Keratinocyte (primary cell): ENCODE measurements at regions not wholly inside any gene's neighbourhood (a gene's known extent, or its start where the extent isn't known, plus 50 kb on each side); places are given as distances from the start of the nearest gene placed in this dataset.

ENCODE experiments used
- DNase-seq: peaks from one replicate; pipeline ENCODE4 v3.0.0-alpha.2; 2011; ENCODE audit warnings: low read depth, missing footprints, low spot score
- FAIRE-seq: peaks from 2 replicates; lab custom pipeline; 2011; peaks lifted over from hg19 to GRCh38; lab: Jason Lieb, UNC
- H2AFZ ChIP-seq: 2 replicates; pipeline ENCODE4 v1.6.0; 2012; ENCODE audit warnings: low read length, control low read depth, inconsistent platforms; ENCODE audit not compliant: control insufficient read depth
- H3K27ac ChIP-seq: 2 replicates; pipeline ENCODE4 v1.5.1; 2011; ENCODE audit warnings: low read length; ENCODE audit not compliant: control insufficient read depth, insufficient read depth
- H3K27me3 ChIP-seq: 3 replicates; pipeline ENCODE4 v1.6.0; 2011; ENCODE audit warnings: low read length; ENCODE audit not compliant: control insufficient read depth, insufficient read depth; ENCODE audit errors: extremely low read depth
- H3K36me3 ChIP-seq, 2 experiments: 2 replicates in 1 of 2; 3 replicates in 1 of 2; pipeline ENCODE4 v1.5.1; 2011; ENCODE audit warnings: low read length in 2 of 2, mild to moderate bottlenecking in 1 of 2; ENCODE audit not compliant: control insufficient read depth in 2 of 2, insufficient read depth in 2 of 2; ENCODE audit errors: extremely low read depth in 1 of 2
- H3K4me1 ChIP-seq: 3 replicates; pipeline ENCODE4 v1.5.1; 2011; ENCODE audit warnings: low read length; ENCODE audit not compliant: control insufficient read depth, insufficient read depth; ENCODE audit errors: extremely low read depth
- H3K4me2 ChIP-seq: 3 replicates; pipeline ENCODE4 v1.6.0; 2011; ENCODE audit warnings: low read depth, low read length; ENCODE audit not compliant: control insufficient read depth, insufficient read depth; ENCODE audit errors: extremely low read depth
- H3K4me3 ChIP-seq, 3 experiments: fragments of 200-600 bp in 1 of 3; sonication (generic) in 1 of 3; 2 replicates in 2 of 3; 3 replicates in 1 of 3; pipeline ENCODE4 v1.5.1; 2011 to 2016; ENCODE audit warnings: low read length in 3 of 3, mild to moderate bottlenecking in 3 of 3, control low read depth in 2 of 3, inconsistent platforms in 1 of 3, low read depth in 1 of 3, mixed read lengths in 1 of 3, mixed run types in 1 of 3, moderate library complexity in 1 of 3; ENCODE audit not compliant: control insufficient read depth in 2 of 3, insufficient read depth in 2 of 3; ENCODE audit errors: extremely low read depth in 1 of 3
- H3K79me2 ChIP-seq: 2 replicates; pipeline ENCODE4 v1.6.0; 2012; ENCODE audit warnings: low read length; ENCODE audit not compliant: control insufficient read depth, insufficient read depth
- H3K9ac ChIP-seq: 3 replicates; pipeline ENCODE4 v1.6.0; 2011; ENCODE audit warnings: low read length; ENCODE audit not compliant: control insufficient read depth, insufficient read depth; ENCODE audit errors: extremely low read depth
- H3K9me1 ChIP-seq: 3 replicates; pipeline ENCODE4 v1.6.0; 2011; ENCODE audit warnings: low read length; ENCODE audit not compliant: control insufficient read depth, insufficient read depth; ENCODE audit errors: extremely low read depth
- H3K9me3 ChIP-seq: 2 replicates; pipeline ENCODE4 v1.5.1; 2012; ENCODE audit warnings: low read depth, low read length; ENCODE audit not compliant: control insufficient read depth
- H4K20me1 ChIP-seq: 3 replicates; pipeline ENCODE4 v1.6.0; 2011; ENCODE audit warnings: low read length; ENCODE audit not compliant: control insufficient read depth, insufficient read depth; ENCODE audit errors: extremely low read depth
- EZH2 ChIP-seq: IDR thresholded peaks from one replicate; pipeline ENCODE4 v1.6.1; 2012; ENCODE audit warnings: inconsistent platforms, mild to moderate bottlenecking, low read length, moderate library complexity
- dilution Hi-C: fragments of 300-500 bp; cut with MboI; formaldehyde crosslinking; loops from one replicate; pipeline ENCODE4 v1.7.0; 2020; ENCODE audit warnings: low sequenced_read_pairs; ENCODE audit not compliant: extremely low pct_ligation_motif_present
- TF ChIP-seq, protein P1 (sequence below), 3 experiments: IDR thresholded peaks in 1 of 3; conservative IDR thresholded peaks in 1 of 3; optimal IDR thresholded peaks in 1 of 3; 2 replicates in 2 of 3; 3 replicates in 1 of 3; pipeline versions ENCODE3 to v1.5.1; 2011; ENCODE audit warnings: low read length in 3 of 3, mild to moderate bottlenecking in 3 of 3, moderate library complexity in 2 of 3, control low read depth in 1 of 3, inconsistent platforms in 1 of 3; ENCODE audit not compliant: insufficient read depth in 2 of 3; ENCODE audit errors: extremely low read depth in 1 of 3

GRCh38 chr13:109989686-109990085 is 203.3 kb upstream of the IRS2 start:
- no peak overlapping the region for H3K4me3 ChIP-seq
- H3K4me1 ChIP-seq, result no peaks in the 10 kb centered on the region
- no peaks in the 10 kb centered on the region for H3K9me3 ChIP-seq
- no peak overlapping the region for H3K27ac ChIP-seq
- no peaks in the 10 kb centered on the region for H3K79me2 ChIP-seq
- H2AFZ ChIP-seq, result no peak overlapping the region
- FAIRE-seq (no peak), DNase-seq (no peak)
- no peak overlapping the region for H3K9ac ChIP-seq
- no peaks in the 10 kb centered on the region for H4K20me1 ChIP-seq
- TF ChIP-seq, protein P1, sequence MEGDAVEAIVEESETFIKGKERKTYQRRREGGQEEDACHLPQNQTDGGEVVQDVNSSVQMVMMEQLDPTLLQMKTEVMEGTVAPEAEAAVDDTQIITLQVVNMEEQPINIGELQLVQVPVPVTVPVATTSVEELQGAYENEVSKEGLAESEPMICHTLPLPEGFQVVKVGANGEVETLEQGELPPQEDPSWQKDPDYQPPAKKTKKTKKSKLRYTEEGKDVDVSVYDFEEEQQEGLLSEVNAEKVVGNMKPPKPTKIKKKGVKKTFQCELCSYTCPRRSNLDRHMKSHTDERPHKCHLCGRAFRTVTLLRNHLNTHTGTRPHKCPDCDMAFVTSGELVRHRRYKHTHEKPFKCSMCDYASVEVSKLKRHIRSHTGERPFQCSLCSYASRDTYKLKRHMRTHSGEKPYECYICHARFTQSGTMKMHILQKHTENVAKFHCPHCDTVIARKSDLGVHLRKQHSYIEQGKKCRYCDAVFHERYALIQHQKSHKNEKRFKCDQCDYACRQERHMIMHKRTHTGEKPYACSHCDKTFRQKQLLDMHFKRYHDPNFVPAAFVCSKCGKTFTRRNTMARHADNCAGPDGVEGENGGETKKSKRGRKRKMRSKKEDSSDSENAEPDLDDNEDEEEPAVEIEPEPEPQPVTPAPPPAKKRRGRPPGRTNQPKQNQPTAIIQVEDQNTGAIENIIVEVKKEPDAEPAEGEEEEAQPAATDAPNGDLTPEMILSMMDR (optimal IDR thresholded peaks at IDR 0.05 in 1 of 3, IDR thresholded peaks at IDR 0.05 in 1 of 3, conservative IDR thresholded peaks at IDR 0.05 in 1 of 3; ENCODE audit: extremely low read depth in 1 of 3, insufficient read depth in 2 of 3, low read length in 3 of 3), result no peak
- TF ChIP-seq EZH2, result no peak
- dilution Hi-C loops, result no loop called here
- H3K9me1 ChIP-seq, result no peaks in the 10 kb centered on the region
- no peaks in the 10 kb centered on the region for H3K36me3 ChIP-seq
- no peak overlapping the region for H3K4me2 ChIP-seq
- no peaks in the 10 kb centered on the region for H3K27me3 ChIP-seq

- no peak for FAIRE-seq
- Histone ChIP-seq H3K4me3 (no peak overlapping the region), H2AFZ (no peak overlapping the region), H3K27me3 (no peaks in the 10 kb centered on the region), H4K20me1 (no peaks in the 10 kb centered on the region), H3K79me2 (no peaks in the 10 kb centered on the region), H3K4me2 (no peak overlapping the region), H3K9me3 (no peaks in the 10 kb centered on the region), H3K4me1 (no peaks in the 10 kb centered on the region), H3K27ac (no peak overlapping the region), H3K36me3 (no peaks in the 10 kb centered on the region), H3K9me1 (no peaks in the 10 kb centered on the region), H3K9ac (no peak overlapping the region)
- TF ChIP-seq, protein P1 (optimal IDR thresholded peaks at IDR 0.05 in 1 of 3, IDR thresholded peaks at IDR 0.05 in 1 of 3, conservative IDR thresholded peaks at IDR 0.05 in 1 of 3; ENCODE audit: extremely low read depth in 1 of 3, insufficient read depth in 2 of 3, low read length in 3 of 3), result no peak
- no peak for TF ChIP-seq EZH2
- dilution Hi-C loops, result no loop called here
- no peak for DNase-seq
Measured at GRCh38 chr13:109989155-109989554, 202.8 kb upstream of the IRS2 start.
